Gastroesophageal sphincter (tissue), 3 donors: ENCODE measurements at regions not wholly inside any gene's neighbourhood (a gene's known extent, or its start where the extent isn't known, plus 50 kb on each side); places are given as distances from the start of the nearest gene placed in this dataset.

Source experiments
- CTCF ChIP-seq, 4 experiments: fragments of 200-600 bp in 2 of 4; fragments of 450-650 bp in 2 of 4; sonication (generic) in 1 of 4; IDR thresholded peaks; one replicate each; pipeline ENCODE4 v1.5.1; 2017 to 2019; ENCODE audit warnings: antibody characterized with exemption in 4 of 4, mild to moderate bottlenecking in 2 of 4, moderate library complexity in 2 of 4
- POLR2A ChIP-seq, 2 donors: fragments of 450-650 bp; IDR thresholded peaks; one replicate each; pipeline ENCODE4 v1.6.1; 2017; ENCODE audit warnings: antibody characterized with exemption in 2 of 2, mild to moderate bottlenecking in 2 of 2, moderate library complexity in 1 of 2

GRCh38 chr7:115511330-115511729 lies 519.2 kb downstream of the TFEC start:
- no peak for TF ChIP-seq CTCF (IDR thresholded peaks at IDR 0.05)
- no peak for TF ChIP-seq POLR2A (IDR thresholded peaks at IDR 0.05)
